HK-2 (cell line): ENCODE measurements at regions not wholly inside any gene's neighbourhood (a gene's known extent, or its start where the extent isn't known, plus 50 kb on each side); places are given as distances from the start of the nearest gene placed in this dataset.
"Not testable (repeated sequence)": the region's sequence is repeated elsewhere in the genome, so short reads cannot be mapped to it uniquely, and the experiment has no call there.

Experiments
- DNase-seq: peaks from one replicate; pipeline ENCODE4 v3.0.0-alpha.2; 2018; ENCODE audit not compliant: unreplicated experiment

DNA sequence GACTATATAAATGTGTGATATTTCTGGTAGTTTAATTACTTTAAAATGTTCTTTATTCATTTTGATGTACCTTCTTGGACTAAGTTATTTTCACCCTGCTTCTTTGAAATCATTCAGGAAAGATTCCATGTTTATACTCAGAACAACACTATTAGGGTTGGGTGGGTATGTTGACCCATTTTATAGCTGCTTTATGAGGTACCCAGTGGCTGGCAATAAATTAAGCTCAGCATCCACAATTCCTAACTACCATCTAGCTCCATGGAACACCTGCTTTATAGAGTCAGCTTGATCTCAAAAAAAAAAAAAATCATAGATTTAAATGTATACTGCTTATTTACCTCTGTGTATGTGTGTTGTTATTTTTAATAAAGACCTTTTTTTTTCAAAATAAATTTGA, 78.9 kb upstream of the ZNF91 start:
- DNase-seq: no peak

DNA sequence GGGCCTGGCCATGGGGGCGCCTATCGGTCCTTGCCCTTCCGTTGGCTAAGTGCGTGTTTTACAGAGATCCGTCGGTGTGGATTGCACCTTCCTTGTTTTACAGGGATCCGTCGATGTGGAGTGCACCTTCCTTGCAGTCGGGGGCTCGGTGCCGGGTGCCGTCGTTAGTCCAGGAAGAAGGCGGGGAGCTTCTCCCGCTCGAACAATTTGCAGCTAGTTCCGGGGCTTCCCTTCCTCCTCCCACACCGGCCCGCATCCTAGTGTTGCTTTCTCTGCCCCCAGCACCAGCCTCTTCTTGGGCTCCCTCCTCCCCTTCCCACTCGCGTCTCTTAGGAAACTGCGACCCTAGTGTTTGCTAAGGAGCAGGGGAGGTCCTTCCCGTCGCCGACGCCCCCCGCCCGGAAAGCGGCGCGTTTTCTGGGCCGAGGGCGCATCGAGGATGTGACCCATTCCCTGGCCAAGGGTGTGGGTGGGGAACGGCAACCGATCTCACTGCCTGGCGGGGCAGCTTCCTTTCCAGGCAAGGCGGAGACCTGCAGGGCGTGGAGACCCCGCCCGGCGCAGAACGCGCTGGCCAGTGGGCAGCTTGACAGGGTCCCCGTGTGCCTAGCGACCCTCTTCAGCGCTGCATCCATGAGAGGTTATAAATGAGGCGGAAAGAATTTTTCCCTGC, 75.7 kb upstream of the ZNF91 start:
- no peak for DNase-seq

DNA sequence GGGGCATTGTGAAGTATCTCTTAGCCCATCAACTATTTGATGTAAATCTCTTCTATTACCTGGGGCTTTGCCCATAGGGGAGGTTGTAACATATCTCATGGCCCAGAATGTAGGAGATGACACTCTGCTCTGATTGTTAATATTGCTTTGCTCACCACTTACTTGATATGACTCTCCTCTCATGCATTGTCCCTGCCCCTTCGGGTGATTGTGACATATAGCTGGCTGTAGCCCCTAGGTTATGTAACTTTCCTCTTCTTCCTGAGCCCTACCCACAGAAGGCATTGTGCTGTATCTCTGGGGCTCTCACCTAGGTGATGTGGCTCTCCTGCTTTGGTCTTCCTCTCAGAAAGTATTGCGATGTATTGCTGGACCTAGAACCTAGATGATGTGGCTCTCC, 69.1 kb upstream of the ZNF91 start:
- not testable (repeated sequence) for DNase-seq

DNA sequence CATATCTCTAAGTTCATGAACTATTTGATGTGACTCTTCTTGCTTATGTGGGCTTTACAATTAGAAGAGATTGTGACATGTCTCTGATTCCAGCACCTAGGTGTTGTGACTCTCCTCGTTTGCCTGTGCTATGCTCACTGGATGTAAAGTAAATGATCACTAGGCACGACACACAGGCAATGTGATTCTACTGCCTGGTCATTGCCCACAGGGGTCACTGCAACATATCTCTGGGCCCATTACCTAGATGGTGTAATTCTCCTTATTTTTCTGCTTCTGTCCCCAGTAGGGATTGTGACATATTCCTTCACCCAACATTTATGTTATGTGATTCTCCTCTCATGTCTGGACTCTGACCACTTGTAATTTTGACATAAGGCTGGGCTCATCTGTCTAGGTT, 65.8 kb upstream of the ZNF91 start:
- DNase-seq: no peak

DNA sequence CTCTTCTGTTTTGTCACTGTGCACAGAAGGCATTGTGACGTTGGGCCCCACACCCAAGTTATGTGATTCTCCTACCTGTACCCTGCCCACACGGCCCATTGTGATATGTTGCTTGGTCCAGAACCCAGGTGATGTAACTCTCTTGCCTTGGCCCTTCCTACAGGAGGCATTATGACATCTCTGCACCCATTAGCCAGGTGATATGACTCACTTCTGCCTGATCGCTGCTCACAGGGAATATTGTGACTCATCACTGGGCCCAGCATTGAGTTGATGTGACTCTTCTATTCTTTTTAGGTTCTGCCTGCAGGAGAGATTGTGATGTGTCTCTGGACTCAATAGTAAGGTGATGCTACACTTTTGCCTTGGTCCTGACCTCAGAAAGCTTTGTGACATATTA, 65.4 kb upstream of the ZNF91 start:
- DNase-seq: no peak
